ENCODE measurements at regions not wholly inside any gene's neighbourhood (a gene's known extent, or its start where the extent isn't known, plus 50 kb on each side); places are given as distances from the start of the nearest gene placed in this dataset.

GRCh38 chr21:34203851-34204420 lies 130.6 kb downstream of the MRPS6 start (continued):
- TF ChIP-seq PATZ1 (tag by site-specific recombination; IDR thresholded peaks at IDR 0.05): no peak

GRCh38 chr21:34204481-34205439 lies 131.4 kb downstream of the MRPS6 start:
- Histone ChIP-seq H3K36me3 (ENCODE audit: control insufficient read depth in 2 of 2, insufficient read depth in 1 of 2, low read length in 2 of 2) (no peaks in the 10 kb centered on the region), H3K9me3 (ENCODE audit: control insufficient read depth, insufficient read depth, low read depth, low read length) (no peaks in the 10 kb centered on the region), H3K4me3 (ENCODE audit: low read depth, low read length) (no peak overlapping the region), H3K27ac (ENCODE audit: extremely low read depth, low read depth, low read length) (no peak overlapping the region), H3K4me1 (ENCODE audit: control insufficient read depth, insufficient read depth, low read length) (peaks cover 2% of the 10 kb centered on the region; the same call in 1 of the 2 replicates)
- ChIA-PET CTCF (interaction anchor here (0.6 to 4.9 kb wide), 4 partner anchors 113 to 281 kb away, joined by 3 to 39 read pairs (median 4); no protein-coding TSS in a partner anchor), POLR2A (no interaction called here)
- TF ChIP-seq ZIC2 (tag by site-specific recombination; IDR thresholded peaks at IDR 0.05) (peak; percentile 97), ZNF23 (tag by site-specific recombination; IDR thresholded peaks at IDR 0.05; ENCODE audit: borderline replicate concordance) (no peak), KLF7 (tag by site-specific recombination; IDR thresholded peaks at IDR 0.05; ENCODE audit: borderline replicate concordance) (no peak), HIC1 (tag by site-specific recombination; IDR thresholded peaks at IDR 0.05) (no peak), MZF1 (tag by site-specific recombination; IDR thresholded peaks at IDR 0.05; ENCODE audit: borderline replicate concordance) (no peak), OSR2 (tag by site-specific recombination; IDR thresholded peaks at IDR 0.05) (peak; percentile 14; the same call in 1 of the 2 replicates), ZNF76 (tag by site-specific recombination; IDR thresholded peaks at IDR 0.05; ENCODE audit: borderline replicate concordance, low read depth) (peak; percentile 62), OVOL3 (tag by site-specific recombination; IDR thresholded peaks at IDR 0.05) (no peak), ZBTB20 (tag by site-specific recombination; IDR thresholded peaks at IDR 0.05) (no peak), ZNF423 (tag by site-specific recombination; IDR thresholded peaks at IDR 0.05) (0 out of 2 replicates have a peak, but pooled peaks have one; percentile 55)
- TF ChIP-seq, protein P1, sequence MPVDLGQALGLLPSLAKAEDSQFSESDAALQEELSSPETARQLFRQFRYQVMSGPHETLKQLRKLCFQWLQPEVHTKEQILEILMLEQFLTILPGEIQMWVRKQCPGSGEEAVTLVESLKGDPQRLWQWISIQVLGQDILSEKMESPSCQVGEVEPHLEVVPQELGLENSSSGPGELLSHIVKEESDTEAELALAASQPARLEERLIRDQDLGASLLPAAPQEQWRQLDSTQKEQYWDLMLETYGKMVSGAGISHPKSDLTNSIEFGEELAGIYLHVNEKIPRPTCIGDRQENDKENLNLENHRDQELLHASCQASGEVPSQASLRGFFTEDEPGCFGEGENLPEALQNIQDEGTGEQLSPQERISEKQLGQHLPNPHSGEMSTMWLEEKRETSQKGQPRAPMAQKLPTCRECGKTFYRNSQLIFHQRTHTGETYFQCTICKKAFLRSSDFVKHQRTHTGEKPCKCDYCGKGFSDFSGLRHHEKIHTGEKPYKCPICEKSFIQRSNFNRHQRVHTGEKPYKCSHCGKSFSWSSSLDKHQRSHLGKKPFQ (tag by site-specific recombination; IDR thresholded peaks at IDR 0.05): no peak

DNA sequence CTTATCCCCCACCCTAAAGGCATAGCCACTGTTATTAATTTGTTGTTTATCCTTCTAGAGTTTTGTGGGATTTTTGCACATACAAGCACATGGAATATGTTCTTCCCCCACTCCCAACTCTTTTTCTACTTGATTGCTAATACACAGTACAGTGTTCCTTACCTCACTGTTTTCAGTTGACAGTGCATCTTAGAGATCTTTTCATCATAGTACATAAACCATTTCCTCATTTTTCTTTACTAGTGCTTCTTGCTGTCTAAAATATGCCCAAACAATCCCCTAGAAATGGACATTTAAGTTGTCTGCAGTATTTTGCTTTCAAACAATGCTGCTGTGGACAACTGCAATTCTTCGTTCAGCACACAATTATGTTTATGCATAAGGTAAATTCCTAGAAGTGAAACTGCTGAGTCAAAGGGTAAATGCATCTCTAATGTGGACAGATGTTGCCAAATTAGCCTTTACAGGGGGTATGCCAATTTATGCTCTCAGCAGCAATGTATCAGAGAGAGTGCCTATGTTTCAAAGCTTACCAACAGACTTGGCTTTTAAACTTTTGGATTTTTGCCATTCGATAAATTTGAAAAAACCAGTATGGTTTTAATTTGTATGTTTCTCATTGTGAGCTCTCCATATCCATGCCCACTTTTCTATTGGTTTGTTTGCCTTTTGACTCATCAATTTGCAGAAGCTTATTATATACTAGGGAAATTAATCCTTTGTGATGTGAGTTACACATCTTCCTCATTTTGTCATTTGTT lies 132.6 kb downstream of the MRPS6 start:
- POLR2A ChIA-PET: no interaction called here
- H3K27ac ChIP-seq (ENCODE audit: extremely low read depth, low read depth, low read length): no peak overlapping the region

More for the DNA sequence above, 132.6 kb downstream of the MRPS6 start:
- peaks cover 2% of the 10 kb centered on the region; the same call in 1 of the 2 replicates for H3K4me1 ChIP-seq (ENCODE audit: control insufficient read depth, insufficient read depth, low read length)
- 0 out of 2 replicates have a peak, but pooled peaks have one; percentile 23 for TF ChIP-seq PRDM10 (tag by site-specific recombination; IDR thresholded peaks at IDR 0.05)
- no peak for TF ChIP-seq ZNF843 (tag by site-specific recombination; IDR thresholded peaks at IDR 0.05)
- TF ChIP-seq ZNF571 (tag by site-specific recombination; IDR thresholded peaks at IDR 0.05): no peak
- no peak for TF ChIP-seq ZBTB8A (tag by site-specific recombination; IDR thresholded peaks at IDR 0.05)
- 0 out of 2 replicates have a peak, but pooled peaks have one; percentile 33 for TF ChIP-seq GLIS1 (tag by site-specific recombination; IDR thresholded peaks at IDR 0.05)
- CTCF ChIA-PET: no interaction called here
- no peaks in the 10 kb centered on the region for H3K36me3 ChIP-seq (ENCODE audit: control insufficient read depth in 2 of 2, insufficient read depth in 1 of 2, low read length in 2 of 2)
- H3K4me3 ChIP-seq (ENCODE audit: low read depth, low read length): no peak overlapping the region
- H3K9me3 ChIP-seq (ENCODE audit: control insufficient read depth, insufficient read depth, low read depth, low read length): no peaks in the 10 kb centered on the region
